ENCODE measurements at regions not wholly inside any gene's neighbourhood (a gene's known extent, or its start where the extent isn't known, plus 50 kb on each side); places are given as distances from the start of the nearest gene placed in this dataset.
"Not testable (repeated sequence)": the region's sequence is repeated elsewhere in the genome, so short reads cannot be mapped to it uniquely, and the experiment has no call there.

GRCh38 chr21:31537872-31538576 lies 121.5 kb upstream of the SOD1 start:
- no peak for FAIRE-seq
- DNase-seq (ENCODE audit: low spot score), result no peak

GRCh38 chr21:31536138-31536537 lies 123.4 kb upstream of the SOD1 start:
- DNase-seq (ENCODE audit: low spot score), result no peak
- no peak for FAIRE-seq

GRCh38 chr21:31531967-31532366 lies 127.5 kb upstream of the SOD1 start:
- no peak for FAIRE-seq
- no peak for DNase-seq (ENCODE audit: low spot score)

GRCh38 chr21:31530897-31531705 lies 128.4 kb upstream of the SOD1 start:
- no peak for DNase-seq (ENCODE audit: low spot score)
- no peak for FAIRE-seq

- FAIRE-seq (no peak), DNase-seq (ENCODE audit: low spot score) (no peak)
Measured at GRCh38 chr21:31530364-31530763, 129.1 kb upstream of the SOD1 start.

- FAIRE-seq, result no peak
- DNase-seq (ENCODE audit: low spot score), result no peak
Measured at GRCh38 chr21:31529406-31529805, 130.1 kb upstream of the SOD1 start.

- DNase-seq (ENCODE audit: low spot score), result no peak
- no peak for FAIRE-seq
Measured at GRCh38 chr21:31526040-31526439, 133.5 kb upstream of the SOD1 start.

- FAIRE-seq, result no peak
- DNase-seq (ENCODE audit: low spot score), result no peak
Measured at GRCh38 chr21:31524140-31524539, 135.4 kb upstream of the SOD1 start.

GRCh38 chr21:31521515-31521914 lies 138.0 kb upstream of the SOD1 start:
- DNase-seq (ENCODE audit: low spot score) (no peak), FAIRE-seq (no peak)

- FAIRE-seq (no peak), DNase-seq (ENCODE audit: low spot score) (no peak)
Measured at GRCh38 chr21:31520561-31521098, 138.9 kb upstream of the SOD1 start.

- no peak for FAIRE-seq
Measured at GRCh38 chr21:31518580-31518979, 140.9 kb upstream of the SOD1 start.

GRCh38 chr21:31517664-31518414 lies 141.7 kb upstream of the SOD1 start:
- DNase-seq (ENCODE audit: low spot score), result no peak
- no peak for FAIRE-seq

More at GRCh38 chr21:31518580-31518979, 140.9 kb upstream of the SOD1 start:
- DNase-seq (ENCODE audit: low spot score), result no peak

- FAIRE-seq (no peak), DNase-seq (ENCODE audit: low spot score) (no peak)
Measured at GRCh38 chr21:31515253-31515652, 144.2 kb upstream of the SOD1 start.

- DNase-seq (ENCODE audit: low spot score) (no peak), FAIRE-seq (no peak)
Measured at GRCh38 chr21:31514598-31514997, 144.9 kb upstream of the SOD1 start.

- not testable (repeated sequence) for FAIRE-seq; DNase-seq (ENCODE audit: low spot score)
Measured at GRCh38 chr21:31513541-31513940, 146.0 kb upstream of the SOD1 start.

GRCh38 chr21:31511999-31512398 lies 147.5 kb upstream of the SOD1 start:
- FAIRE-seq; DNase-seq (ENCODE audit: low spot score): not testable (repeated sequence)

GRCh38 chr21:31511258-31511657 lies 148.2 kb upstream of the SOD1 start:
- DNase-seq (ENCODE audit: low spot score), result no peak
- no peak for FAIRE-seq

- DNase-seq (ENCODE audit: low spot score), result no peak
- FAIRE-seq, result no peak
Measured at GRCh38 chr21:31509194-31510017, 150.1 kb upstream of the SOD1 start.

GRCh38 chr21:31505975-31506374 lies 153.5 kb upstream of the SOD1 start:
- DNase-seq (ENCODE audit: low spot score) (no peak), FAIRE-seq (no peak)

GRCh38 chr21:31503939-31504338 lies 155.6 kb upstream of the SOD1 start:
- DNase-seq (ENCODE audit: low spot score) (no peak), FAIRE-seq (no peak)

GRCh38 chr21:31503467-31503866 lies 156.0 kb upstream of the SOD1 start:
- FAIRE-seq (no peak), DNase-seq (ENCODE audit: low spot score) (no peak)

All from RCC 7860 (cell line).